Uterus (tissue), 3 donors: ENCODE measurements at regions not wholly inside any gene's neighbourhood (a gene's known extent, or its start where the extent isn't known, plus 50 kb on each side); places are given as distances from the start of the nearest gene placed in this dataset.
"Not testable (repeated sequence)": the region's sequence is repeated elsewhere in the genome, so short reads cannot be mapped to it uniquely, and the experiment has no call there.

ENCODE experiments used
- DNase-seq, 2 donors: peaks; one replicate each; pipeline ENCODE4 v3.0.0-alpha.2; 2019 to 2020
- H3K27ac ChIP-seq, 2 donors: fragments of 200-600 bp; sonication (generic); 1 replicate in 1 of 2; 2 replicates in 1 of 2; pipeline ENCODE4 v1.5.1; 2016 to 2018
- H3K27me3 ChIP-seq, 2 donors: fragments of 200-600 bp; sonication (generic); one replicate each; pipeline ENCODE4 v1.5.1; 2018 to 2019; ENCODE audit warnings: control low read depth in 1 of 2
- H3K36me3 ChIP-seq, 2 donors: fragments of 200-600 bp; sonication (generic); one replicate each; pipeline ENCODE4 v1.5.1; 2019; ENCODE audit warnings: control low read depth in 1 of 2
- H3K4me1 ChIP-seq, 2 donors: fragments of 200-600 bp; sonication (generic); one replicate each; pipeline ENCODE4 v1.5.1; 2018 to 2019; ENCODE audit warnings: control low read depth in 1 of 2
- H3K4me3 ChIP-seq, 2 donors: fragments of 200-600 bp; sonication (generic); 1 replicate in 1 of 2; 2 replicates in 1 of 2; pipeline ENCODE4 v1.5.1; 2018 to 2019; ENCODE audit warnings: mild to moderate bottlenecking in 1 of 2
- H3K9me3 ChIP-seq, 2 donors: fragments of 200-600 bp; sonication (generic); one replicate each; pipeline ENCODE4 v1.5.1; 2019; ENCODE audit warnings: control low read depth in 1 of 2
- POLR2A ChIP-seq, 2 donors: fragments of 450-650 bp; IDR thresholded peaks; one replicate each; pipeline ENCODE4 v1.6.1; 2016; ENCODE audit warnings: antibody characterized with exemption in 2 of 2, mild to moderate bottlenecking in 1 of 2, moderate library complexity in 1 of 2
- intact Hi-C: fragments of 100-400 bp; cut with DNase I; formaldehyde crosslinking; loops from one replicate; pipeline ENCODE4 v1.15.1; 2023; ENCODE audit warnings: low total_unique reads
- TF ChIP-seq, protein P1 (sequence below), 4 experiments: fragments of 200-600 bp in 2 of 4; fragments of 450-650 bp in 2 of 4; sonication (generic) in 2 of 4; IDR thresholded peaks; one replicate each; pipeline ENCODE4 v1.5.1; 2016 to 2019; ENCODE audit warnings: antibody characterized with exemption in 4 of 4, mild to moderate bottlenecking in 2 of 4, moderate library complexity in 1 of 4
- donor health status: DM: yes; HTN: yes; CAD: no.

DNA sequence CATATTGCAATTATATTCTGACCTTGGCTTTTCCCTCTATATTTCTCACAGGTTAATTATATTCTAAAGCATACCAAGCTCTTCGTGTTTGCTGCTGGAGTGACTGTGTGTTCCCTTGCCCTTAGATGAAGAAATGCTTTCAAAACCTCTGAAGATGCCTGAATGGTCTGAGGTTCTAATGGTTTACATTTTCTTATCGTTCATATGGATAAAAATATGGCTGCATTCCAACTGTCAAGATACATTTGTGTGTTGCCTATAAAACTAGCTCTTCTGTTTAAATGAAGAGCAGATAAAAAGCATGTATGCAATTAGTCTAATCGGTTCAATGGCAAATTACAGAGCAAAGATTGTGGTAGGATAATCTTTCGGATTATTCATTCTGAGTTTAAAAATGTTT, 68.4 kb upstream of the ANKRD10 start:
- DNase-seq: no peak
- intact Hi-C loops: no loop called here
- no peaks in the 10 kb centered on the region for H3K4me1 ChIP-seq
- no peak overlapping the region for H3K27ac ChIP-seq
- H3K9me3 ChIP-seq: no peaks in the 10 kb centered on the region
- no peaks in the 10 kb centered on the region for H3K27me3 ChIP-seq
- no peak for TF ChIP-seq POLR2A (IDR thresholded peaks at IDR 0.05)
- TF ChIP-seq, protein P1, sequence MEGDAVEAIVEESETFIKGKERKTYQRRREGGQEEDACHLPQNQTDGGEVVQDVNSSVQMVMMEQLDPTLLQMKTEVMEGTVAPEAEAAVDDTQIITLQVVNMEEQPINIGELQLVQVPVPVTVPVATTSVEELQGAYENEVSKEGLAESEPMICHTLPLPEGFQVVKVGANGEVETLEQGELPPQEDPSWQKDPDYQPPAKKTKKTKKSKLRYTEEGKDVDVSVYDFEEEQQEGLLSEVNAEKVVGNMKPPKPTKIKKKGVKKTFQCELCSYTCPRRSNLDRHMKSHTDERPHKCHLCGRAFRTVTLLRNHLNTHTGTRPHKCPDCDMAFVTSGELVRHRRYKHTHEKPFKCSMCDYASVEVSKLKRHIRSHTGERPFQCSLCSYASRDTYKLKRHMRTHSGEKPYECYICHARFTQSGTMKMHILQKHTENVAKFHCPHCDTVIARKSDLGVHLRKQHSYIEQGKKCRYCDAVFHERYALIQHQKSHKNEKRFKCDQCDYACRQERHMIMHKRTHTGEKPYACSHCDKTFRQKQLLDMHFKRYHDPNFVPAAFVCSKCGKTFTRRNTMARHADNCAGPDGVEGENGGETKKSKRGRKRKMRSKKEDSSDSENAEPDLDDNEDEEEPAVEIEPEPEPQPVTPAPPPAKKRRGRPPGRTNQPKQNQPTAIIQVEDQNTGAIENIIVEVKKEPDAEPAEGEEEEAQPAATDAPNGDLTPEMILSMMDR (IDR thresholded peaks at IDR 0.05): no peak
- no peaks in the 10 kb centered on the region for H3K36me3 ChIP-seq
- no peak overlapping the region for H3K4me3 ChIP-seq

DNA sequence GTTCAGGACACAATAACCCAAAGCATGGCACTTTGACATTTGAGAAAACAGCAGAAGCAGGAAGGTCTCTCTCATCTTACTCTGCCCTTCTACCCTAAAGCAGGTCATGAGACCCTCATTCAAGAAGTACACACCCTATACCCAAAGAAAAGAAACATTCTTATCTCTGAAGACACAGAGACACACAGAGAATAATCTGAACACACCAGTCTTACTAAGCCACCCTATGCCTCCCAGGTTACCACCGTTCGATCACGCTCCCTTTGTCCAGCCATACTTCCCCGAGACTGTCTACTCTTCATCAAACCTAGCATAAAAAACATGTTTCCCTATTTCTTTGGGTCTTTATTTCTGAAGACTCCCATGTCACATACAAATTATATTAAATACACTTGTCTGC, 66.5 kb upstream of the ANKRD10 start:
- intact Hi-C loops: no loop called here
- Histone ChIP-seq H3K9me3 (no peaks in the 10 kb centered on the region), H3K4me1 (no peaks in the 10 kb centered on the region), H3K27ac (no peak overlapping the region), H3K4me3 (no peak overlapping the region), H3K36me3 (no peaks in the 10 kb centered on the region), H3K27me3 (no peaks in the 10 kb centered on the region)
- TF ChIP-seq, protein P1 (IDR thresholded peaks at IDR 0.05): no peak
- no peak for TF ChIP-seq POLR2A (IDR thresholded peaks at IDR 0.05)
- DNase-seq: no peak

DNA sequence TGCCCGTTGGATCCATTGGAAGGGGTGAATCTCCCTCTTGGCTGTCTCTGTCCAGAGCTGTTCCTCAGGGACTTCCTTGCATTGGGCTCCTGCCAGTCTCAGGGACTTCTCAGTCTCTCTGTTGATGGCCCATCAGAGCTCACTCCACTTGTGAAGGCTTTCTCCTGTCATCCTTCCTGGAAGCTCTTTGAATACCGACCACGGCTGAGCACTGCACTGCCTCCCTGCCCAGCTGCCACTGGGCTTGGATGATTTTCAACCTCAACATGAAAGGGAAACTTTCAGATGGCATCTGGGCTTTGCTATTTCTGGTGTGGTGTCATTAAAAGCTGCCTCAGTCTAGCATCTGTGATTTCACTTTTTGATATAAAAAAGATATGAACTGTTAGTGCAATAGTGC, 66.1 kb upstream of the ANKRD10 start:
- Histone ChIP-seq H3K27ac (no peak overlapping the region), H3K4me3 (no peak overlapping the region), H3K9me3 (no peaks in the 10 kb centered on the region), H3K27me3 (no peaks in the 10 kb centered on the region), H3K36me3 (no peaks in the 10 kb centered on the region), H3K4me1 (no peaks in the 10 kb centered on the region)
- DNase-seq: no peak
- intact Hi-C loops: no loop called here
- no peak for TF ChIP-seq POLR2A (IDR thresholded peaks at IDR 0.05)
- TF ChIP-seq, protein P1 (IDR thresholded peaks at IDR 0.05): no peak

DNA sequence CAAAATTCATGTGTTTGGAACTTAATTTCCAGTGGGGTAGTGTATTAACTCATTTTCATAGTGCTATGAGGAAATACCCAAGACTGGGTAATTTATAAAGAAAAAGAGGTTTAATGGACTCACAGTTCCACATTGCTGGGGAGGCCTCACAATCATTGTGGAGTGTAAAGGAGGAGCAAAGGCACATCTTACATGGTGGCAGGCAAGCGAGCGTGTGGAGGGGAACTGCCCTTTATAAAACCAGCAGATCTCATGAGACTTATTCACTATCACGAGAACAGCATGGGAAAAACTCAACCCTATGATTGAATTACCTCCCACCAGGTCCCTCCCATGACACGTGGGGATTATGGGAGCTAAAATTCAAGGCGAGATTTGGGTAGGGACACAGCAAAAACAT, 64.3 kb upstream of the ANKRD10 start:
- H3K27me3 ChIP-seq, intact Hi-C loops: not testable (repeated sequence)

DNA sequence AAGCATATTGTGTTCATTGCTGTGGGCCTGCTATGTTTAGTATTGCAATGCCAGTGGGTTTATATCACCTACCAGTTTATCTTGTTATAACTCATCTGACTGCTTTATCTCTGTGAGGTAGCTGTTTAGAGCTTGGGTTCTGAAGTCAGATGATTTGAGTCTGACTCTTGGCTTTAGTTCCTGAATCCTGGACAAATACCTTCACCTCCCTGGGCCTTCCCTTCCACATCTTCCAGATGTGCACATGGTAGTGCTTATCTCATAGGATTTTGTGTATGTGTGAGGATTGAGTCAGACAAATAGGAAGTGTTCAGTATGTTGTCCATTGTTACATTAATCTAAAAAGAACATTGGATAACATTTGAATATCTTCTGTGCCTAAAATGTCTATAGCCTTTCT, 63.5 kb upstream of the ANKRD10 start:
- Histone ChIP-seq H3K4me1 (no peaks in the 10 kb centered on the region), H3K27ac (no peak overlapping the region), H3K27me3 (no peaks in the 10 kb centered on the region), H3K4me3 (no peak overlapping the region), H3K36me3 (no peaks in the 10 kb centered on the region), H3K9me3 (no peaks in the 10 kb centered on the region)
- no peak for DNase-seq
- no peak for TF ChIP-seq POLR2A (IDR thresholded peaks at IDR 0.05)
- TF ChIP-seq, protein P1 (IDR thresholded peaks at IDR 0.05): no peak
- intact Hi-C loops: no loop called here

More for the DNA sequence above, 64.3 kb upstream of the ANKRD10 start:
- not testable (repeated sequence) for H3K4me1 ChIP-seq, H3K9me3 ChIP-seq, DNase-seq, H3K4me3 ChIP-seq, H3K36me3 ChIP-seq, H3K27ac ChIP-seq

DNA sequence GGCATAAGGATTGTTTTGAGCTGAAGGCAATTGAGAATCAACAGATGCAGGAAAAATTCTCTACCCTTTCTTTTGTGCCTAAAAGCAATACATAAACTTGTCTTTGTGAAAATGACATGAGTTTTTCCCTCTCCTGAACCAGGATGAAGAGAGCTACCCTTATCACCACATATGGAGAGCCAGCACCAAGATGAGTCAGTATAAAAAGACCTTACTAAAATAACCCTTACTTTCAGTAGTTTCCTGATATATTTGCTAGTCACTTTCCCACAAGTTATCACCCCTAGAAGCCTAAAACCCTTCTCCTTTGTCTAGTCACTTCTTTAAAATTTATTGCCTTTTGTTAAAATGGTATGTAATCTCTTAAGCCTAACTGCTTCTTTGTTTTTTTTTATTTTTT, 61.9 kb upstream of the ANKRD10 start:
- no peaks in the 10 kb centered on the region for H3K27me3 ChIP-seq
- no peak overlapping the region for H3K4me3 ChIP-seq
- H3K36me3 ChIP-seq: no peaks in the 10 kb centered on the region
- no peak for TF ChIP-seq POLR2A (IDR thresholded peaks at IDR 0.05)
- TF ChIP-seq, protein P1 (IDR thresholded peaks at IDR 0.05): no peak
- H3K4me1 ChIP-seq: no peaks in the 10 kb centered on the region
- no peaks in the 10 kb centered on the region for H3K9me3 ChIP-seq
- DNase-seq: no peak
- H3K27ac ChIP-seq: no peak overlapping the region
- intact Hi-C loops: no loop called here
